Stimulated activated naive CD8-positive, alpha-beta T cell treated with anti-CD3 and anti-CD28 coated beads, Interleukin-15, amount 100 ng/mL, for 72 hours (primary cell): ENCODE measurements at regions not wholly inside any gene's neighbourhood (a gene's known extent, or its start where the extent isn't known, plus 50 kb on each side); places are given as distances from the start of the nearest gene placed in this dataset.
"Not testable (repeated sequence)": the region's sequence is repeated elsewhere in the genome, so short reads cannot be mapped to it uniquely, and the experiment has no call there.

ENCODE experiments used
- ATAC-seq: fragments of 150-1000 bp; cut with Tn5 transposase; 2 replicates; pipeline ENCODE4 v1.10.0; 2021; ENCODE audit warnings: mild to moderate bottlenecking, moderate library complexity
- DNase-seq, 2 donors: peaks; one replicate each; pipeline ENCODE4 v3.0.0; 2021 to 2022
- H3K27ac Mint-ChIP-seq, 2 donors: one replicate each; pipeline ENCODE4 v1.8.0; 2022; ENCODE audit warnings: mild to moderate bottlenecking in 2 of 2, mixed read lengths in 2 of 2, moderate library complexity in 2 of 2
- H3K27me3 Mint-ChIP-seq: one replicate; pipeline ENCODE4 v1.8.0; 2022; ENCODE audit warnings: mixed read lengths
- H3K4me1 Mint-ChIP-seq: one replicate; pipeline ENCODE4 v1.8.0; 2022; ENCODE audit warnings: mild to moderate bottlenecking, mixed read lengths
- H3K4me3 Mint-ChIP-seq, 2 donors: one replicate each; pipeline ENCODE4 v1.8.0; 2022; ENCODE audit warnings: mild to moderate bottlenecking in 2 of 2, mixed read lengths in 2 of 2, moderate library complexity in 1 of 2
- H3K9me3 Mint-ChIP-seq, 2 donors: one replicate each; pipeline ENCODE4 v1.8.0; 2022; ENCODE audit warnings: mixed read lengths in 2 of 2

GRCh38 chr1:148432318-148432717 is 50.8 kb downstream of the PPIAL4G start:
- H3K27me3 Mint-ChIP-seq, H3K4me3 Mint-ChIP-seq, ATAC-seq, DNase-seq, H3K9me3 Mint-ChIP-seq: not testable (repeated sequence)
- H3K4me1 Mint-ChIP-seq, result peaks cover 62% of the 10 kb centered on the region
- H3K27ac Mint-ChIP-seq, result peak overlapping the region in 1 of 2 donors; percentile 31

- H3K4me1 Mint-ChIP-seq, result peaks cover 87% of the 10 kb centered on the region
- not testable (repeated sequence) for ATAC-seq, H3K27ac Mint-ChIP-seq, H3K4me3 Mint-ChIP-seq, H3K27me3 Mint-ChIP-seq, H3K9me3 Mint-ChIP-seq, DNase-seq
Measured at GRCh38 chr1:148429856-148430255, 53.2 kb downstream of the PPIAL4G start.

GRCh38 chr1:148426940-148427611 is 56.0 kb downstream of the PPIAL4G start:
- H3K27me3 Mint-ChIP-seq, H3K9me3 Mint-ChIP-seq: not testable (repeated sequence)
- Mint-ChIP-seq H3K4me3 (peak overlapping the region; percentile 40 to 43), H3K4me1 (peaks cover 89% of the 10 kb centered on the region), H3K27ac (peak overlapping the region; percentile 35 to 61)
- peak; percentile 94 for ATAC-seq
- DNase-seq, result peak in 1 of 2 donors; percentile 69

- DNase-seq, H3K27ac Mint-ChIP-seq, H3K4me3 Mint-ChIP-seq, H3K9me3 Mint-ChIP-seq, ATAC-seq, H3K27me3 Mint-ChIP-seq: not testable (repeated sequence)
- peaks cover 82% of the 10 kb centered on the region for H3K4me1 Mint-ChIP-seq
Measured at GRCh38 chr1:148426385-148426784, 56.7 kb downstream of the PPIAL4G start.

- not testable (repeated sequence) for H3K27me3 Mint-ChIP-seq, DNase-seq, H3K9me3 Mint-ChIP-seq, H3K4me3 Mint-ChIP-seq, ATAC-seq
- H3K4me1 Mint-ChIP-seq, result peaks cover 64% of the 10 kb centered on the region
- H3K27ac Mint-ChIP-seq, result peak overlapping the region in 1 of 2 donors; percentile 91
Measured at GRCh38 chr1:148424143-148425003, 58.7 kb downstream of the PPIAL4G start.

- not testable (repeated sequence) for H3K27me3 Mint-ChIP-seq, ATAC-seq, DNase-seq, H3K4me3 Mint-ChIP-seq, H3K9me3 Mint-ChIP-seq, H3K27ac Mint-ChIP-seq
- peaks cover 50% of the 10 kb centered on the region for H3K4me1 Mint-ChIP-seq
Measured at GRCh38 chr1:148422921-148423320, 60.2 kb downstream of the PPIAL4G start.

GRCh38 chr1:148417241-148417640 is 65.9 kb downstream of the PPIAL4G start:
- not testable (repeated sequence) for H3K27me3 Mint-ChIP-seq, DNase-seq, ATAC-seq, H3K4me1 Mint-ChIP-seq, H3K4me3 Mint-ChIP-seq, H3K9me3 Mint-ChIP-seq
- H3K27ac Mint-ChIP-seq, result peak overlapping the region in 1 of 2 donors; percentile 71

- not testable (repeated sequence) for H3K27me3 Mint-ChIP-seq, H3K4me1 Mint-ChIP-seq, H3K27ac Mint-ChIP-seq, ATAC-seq, DNase-seq, H3K4me3 Mint-ChIP-seq
- H3K9me3 Mint-ChIP-seq, result peaks cover 14 to 19% of the 10 kb centered on the region in 2 donors
Measured at GRCh38 chr1:148413385-148413784, 69.7 kb downstream of the PPIAL4G start.

GRCh38 chr1:148404786-148405568 is 78.1 kb downstream of the PPIAL4G start:
- not testable (repeated sequence) for H3K9me3 Mint-ChIP-seq, H3K27me3 Mint-ChIP-seq, ATAC-seq, DNase-seq, H3K4me3 Mint-ChIP-seq
- Mint-ChIP-seq H3K27ac (peak overlapping the region in 1 of 2 donors; percentile 81), H3K4me1 (peaks cover 31% of the 10 kb centered on the region)

- not testable (repeated sequence) for H3K27ac Mint-ChIP-seq, H3K27me3 Mint-ChIP-seq, ATAC-seq, H3K9me3 Mint-ChIP-seq, DNase-seq
- peaks cover 31% of the 10 kb centered on the region for H3K4me1 Mint-ChIP-seq
- peak overlapping the region in 1 of 2 donors; percentile 64 for H3K4me3 Mint-ChIP-seq
Measured at GRCh38 chr1:148403925-148404324, 79.2 kb downstream of the PPIAL4G start.

- not testable (repeated sequence) for DNase-seq, H3K27me3 Mint-ChIP-seq, H3K9me3 Mint-ChIP-seq, ATAC-seq
- H3K4me1 Mint-ChIP-seq, result peaks cover 31% of the 10 kb centered on the region
- H3K27ac Mint-ChIP-seq, result peak overlapping the region in 1 of 2 donors; percentile 100
- peak overlapping the region; percentile 87 to 92 for H3K4me3 Mint-ChIP-seq
Measured at GRCh38 chr1:148403085-148403456, 80.0 kb downstream of the PPIAL4G start.

GRCh38 chr1:148402152-148403084 is 80.7 kb downstream of the PPIAL4G start:
- DNase-seq (peak; percentile 81 to 89), ATAC-seq (peak; percentile 93)
- not testable (repeated sequence) for H3K27me3 Mint-ChIP-seq, H3K9me3 Mint-ChIP-seq
- Mint-ChIP-seq H3K4me1 (peaks cover 33% of the 10 kb centered on the region), H3K4me3 (peak overlapping the region; percentile 87 to 92), H3K27ac (peak overlapping the region; percentile 99 to 100)

GRCh38 chr1:148397516-148397915 is 85.6 kb downstream of the PPIAL4G start:
- H3K27ac Mint-ChIP-seq, result peak overlapping the region in 1 of 2 donors; percentile 61

GRCh38 chr1:148392505-148392904 is 90.6 kb downstream of the PPIAL4G start:
- not testable (repeated sequence) for H3K27me3 Mint-ChIP-seq, DNase-seq, H3K27ac Mint-ChIP-seq, H3K4me3 Mint-ChIP-seq, H3K9me3 Mint-ChIP-seq, ATAC-seq
- peaks cover 39% of the 10 kb centered on the region for H3K4me1 Mint-ChIP-seq

More at GRCh38 chr1:148397516-148397915, 85.6 kb downstream of the PPIAL4G start:
- peaks cover 23% of the 10 kb centered on the region for H3K4me1 Mint-ChIP-seq
- peak overlapping the region in 1 of 2 donors; percentile 50 for H3K4me3 Mint-ChIP-seq
- ATAC-seq, result peak; percentile 58
- not testable (repeated sequence) for H3K9me3 Mint-ChIP-seq, DNase-seq, H3K27me3 Mint-ChIP-seq
